ENCODE measurements at regions not wholly inside any gene's neighbourhood (a gene's known extent, or its start where the extent isn't known, plus 50 kb on each side); places are given as distances from the start of the nearest gene placed in this dataset.

DNA sequence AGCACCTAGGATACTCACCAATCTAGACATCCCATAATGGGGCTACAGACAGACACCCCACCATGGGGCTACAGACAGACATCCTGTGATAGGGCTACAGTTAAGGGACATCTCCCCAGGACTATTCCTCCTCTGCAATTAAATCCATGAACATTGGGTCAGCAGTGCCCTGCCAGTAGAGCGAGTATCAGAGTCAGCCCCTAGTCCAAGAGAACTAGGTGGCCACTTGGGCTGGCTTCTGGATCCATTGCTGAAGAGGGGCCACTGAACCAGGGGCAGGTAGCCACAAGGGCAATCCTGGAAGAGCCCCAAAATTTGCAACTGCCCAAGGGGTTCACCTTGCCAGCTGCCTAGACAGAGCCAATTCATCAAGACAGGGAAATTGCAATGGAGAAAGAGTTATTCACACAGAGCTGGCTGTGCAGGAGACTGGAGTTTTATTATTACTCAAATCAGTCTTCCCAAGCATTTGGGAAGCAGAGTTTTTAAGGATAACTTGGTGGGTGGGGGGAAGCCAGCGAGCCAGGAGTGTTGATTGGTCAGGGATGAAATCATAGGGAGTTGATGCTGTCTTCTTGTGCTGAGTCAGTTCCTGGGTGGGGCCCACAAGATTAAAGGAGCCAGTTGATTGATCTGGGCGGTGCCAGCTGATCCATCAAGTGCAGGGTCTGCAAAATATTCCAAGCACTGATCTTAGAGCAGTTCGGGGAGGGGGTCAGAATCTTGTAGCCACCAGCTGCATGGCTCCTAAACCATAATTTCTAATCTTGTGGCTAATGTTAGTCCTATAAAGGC is 170.2 kb upstream of the SMAD3 start:
- peaks cover 0 to 4% of the 10 kb centered on the region in 2 donors for H3K4me1 ChIP-seq
- DNase-seq (ENCODE audit: low spot score): peak; percentile 52

DNA sequence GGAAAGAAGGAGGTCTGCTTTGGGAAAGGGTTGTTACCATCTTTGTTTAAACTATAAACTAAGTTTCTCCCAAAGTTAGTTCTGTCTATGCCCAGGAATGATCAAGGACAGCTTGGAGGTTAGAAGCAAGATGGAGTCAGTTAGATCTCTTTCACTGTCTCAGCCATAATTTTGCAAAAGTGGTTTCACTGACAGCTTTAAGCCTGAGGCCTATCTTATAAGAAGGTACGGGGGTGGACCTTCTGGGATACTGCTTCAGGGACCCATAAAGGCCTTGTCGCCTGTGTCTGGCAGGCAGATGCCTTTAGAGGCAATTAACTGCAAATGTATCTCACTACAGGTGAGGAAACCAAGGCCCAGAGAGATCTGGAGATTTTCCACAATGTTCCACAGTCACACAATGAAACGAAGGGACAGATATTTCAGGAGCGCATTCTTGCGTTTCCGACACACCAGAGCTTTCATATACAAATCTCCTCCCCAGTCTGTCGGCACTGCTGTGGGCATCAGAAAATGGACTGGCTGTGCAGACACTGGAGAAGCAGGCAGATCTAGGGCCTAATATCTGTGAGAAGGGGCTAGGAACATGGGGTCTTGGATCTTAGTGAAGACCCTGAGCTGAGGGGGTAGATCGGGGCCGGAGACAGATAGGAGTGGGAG is 169.5 kb upstream of the SMAD3 start:
- no peak for DNase-seq (ENCODE audit: low spot score)
- Histone ChIP-seq H3K27ac (no peak overlapping the region), H3K36me3 (no peaks in the 10 kb centered on the region), H3K9me3 (no peaks in the 10 kb centered on the region), H3K4me1 (peaks cover 0 to 6% of the 10 kb centered on the region in 2 donors), H3K27me3 (no peaks in the 10 kb centered on the region), H3K4me3 (no peak overlapping the region)
- TF ChIP-seq, protein P1, sequence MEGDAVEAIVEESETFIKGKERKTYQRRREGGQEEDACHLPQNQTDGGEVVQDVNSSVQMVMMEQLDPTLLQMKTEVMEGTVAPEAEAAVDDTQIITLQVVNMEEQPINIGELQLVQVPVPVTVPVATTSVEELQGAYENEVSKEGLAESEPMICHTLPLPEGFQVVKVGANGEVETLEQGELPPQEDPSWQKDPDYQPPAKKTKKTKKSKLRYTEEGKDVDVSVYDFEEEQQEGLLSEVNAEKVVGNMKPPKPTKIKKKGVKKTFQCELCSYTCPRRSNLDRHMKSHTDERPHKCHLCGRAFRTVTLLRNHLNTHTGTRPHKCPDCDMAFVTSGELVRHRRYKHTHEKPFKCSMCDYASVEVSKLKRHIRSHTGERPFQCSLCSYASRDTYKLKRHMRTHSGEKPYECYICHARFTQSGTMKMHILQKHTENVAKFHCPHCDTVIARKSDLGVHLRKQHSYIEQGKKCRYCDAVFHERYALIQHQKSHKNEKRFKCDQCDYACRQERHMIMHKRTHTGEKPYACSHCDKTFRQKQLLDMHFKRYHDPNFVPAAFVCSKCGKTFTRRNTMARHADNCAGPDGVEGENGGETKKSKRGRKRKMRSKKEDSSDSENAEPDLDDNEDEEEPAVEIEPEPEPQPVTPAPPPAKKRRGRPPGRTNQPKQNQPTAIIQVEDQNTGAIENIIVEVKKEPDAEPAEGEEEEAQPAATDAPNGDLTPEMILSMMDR (IDR thresholded peaks at IDR 0.05): no peak

More for the DNA sequence above, 170.2 kb upstream of the SMAD3 start:
- TF ChIP-seq, protein P1 (IDR thresholded peaks at IDR 0.05): no peak
- Histone ChIP-seq H3K36me3 (no peaks in the 10 kb centered on the region), H3K27me3 (no peaks in the 10 kb centered on the region), H3K4me3 (no peak overlapping the region), H3K27ac (no peak overlapping the region), H3K9me3 (no peaks in the 10 kb centered on the region)

DNA sequence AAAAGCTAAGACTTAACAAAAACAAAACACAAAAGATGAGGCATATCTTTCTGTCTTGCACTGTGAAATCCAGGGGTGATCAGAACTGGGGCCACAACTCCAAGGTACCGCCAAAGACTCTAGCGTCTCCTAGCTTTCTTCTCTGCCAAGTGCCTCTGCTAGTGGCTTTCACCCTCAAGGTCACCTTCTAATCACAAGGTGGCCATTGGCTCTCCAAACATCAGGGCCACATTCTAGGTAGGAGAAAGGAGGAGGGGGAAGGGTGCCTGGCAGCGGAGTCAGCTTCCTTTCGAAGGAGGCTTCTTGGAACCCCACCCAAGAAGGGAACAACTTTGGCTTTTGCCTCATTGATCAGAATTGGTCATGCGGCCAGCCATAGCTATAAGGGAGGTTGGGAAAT is 168.8 kb upstream of the SMAD3 start:
- H3K27ac ChIP-seq: no peak overlapping the region
- H3K27me3 ChIP-seq: no peaks in the 10 kb centered on the region
- H3K4me1 ChIP-seq: peaks cover 0 to 12% of the 10 kb centered on the region in 2 donors
- DNase-seq (ENCODE audit: low spot score): no peak
- H3K4me3 ChIP-seq: no peak overlapping the region
- no peaks in the 10 kb centered on the region for H3K36me3 ChIP-seq
- TF ChIP-seq, protein P1 (IDR thresholded peaks at IDR 0.05): no peak
- no peaks in the 10 kb centered on the region for H3K9me3 ChIP-seq

DNA sequence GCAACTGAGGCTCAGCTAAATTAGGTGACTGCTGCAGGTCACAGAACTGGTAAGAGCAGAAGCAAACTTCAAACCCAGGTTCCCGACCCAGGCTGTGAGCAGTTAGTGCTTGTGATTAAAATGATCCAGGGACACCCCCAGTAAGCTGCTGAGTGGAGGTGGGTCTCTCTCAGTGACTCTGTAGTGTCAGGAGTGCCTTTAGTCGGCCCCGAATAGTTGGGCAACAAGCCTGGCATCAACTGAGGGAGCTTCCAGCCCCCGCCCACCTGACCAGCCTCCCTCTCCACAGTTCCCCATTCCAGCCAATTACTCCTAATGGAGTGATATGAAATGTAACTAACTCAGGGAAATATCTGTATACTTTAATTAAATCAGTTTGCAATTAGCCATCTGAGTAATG is 168.0 kb upstream of the SMAD3 start:
- no peak for DNase-seq (ENCODE audit: low spot score)
- Histone ChIP-seq H3K27me3 (no peaks in the 10 kb centered on the region), H3K36me3 (no peaks in the 10 kb centered on the region), H3K4me1 (peaks cover 0 to 14% of the 10 kb centered on the region in 2 donors), H3K27ac (no peak overlapping the region), H3K4me3 (no peak overlapping the region), H3K9me3 (no peaks in the 10 kb centered on the region)
- TF ChIP-seq, protein P1 (IDR thresholded peaks at IDR 0.05): no peak

DNA sequence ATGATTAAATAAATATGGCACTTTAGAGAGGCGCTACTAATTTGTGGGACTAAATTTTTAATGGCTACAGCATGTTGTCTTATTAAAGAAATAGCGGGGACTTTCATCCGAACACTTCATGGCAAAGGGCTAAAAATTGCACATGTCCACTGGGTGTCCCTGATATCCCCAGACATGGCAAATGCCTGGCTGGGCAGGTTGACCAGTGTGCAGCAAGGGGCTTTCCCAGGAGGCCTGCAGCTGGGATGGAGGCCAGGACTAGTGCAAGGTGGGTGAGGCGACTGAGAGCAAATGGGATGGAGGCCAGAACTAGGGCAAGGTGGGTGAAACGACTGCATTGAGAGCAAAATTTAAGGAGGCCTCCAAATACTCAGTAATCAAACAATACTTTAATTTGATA is 167.4 kb upstream of the SMAD3 start:
- Histone ChIP-seq H3K36me3 (no peaks in the 10 kb centered on the region), H3K9me3 (no peaks in the 10 kb centered on the region), H3K27ac (no peak overlapping the region), H3K4me1 (peaks cover 0 to 14% of the 10 kb centered on the region in 2 donors), H3K27me3 (no peaks in the 10 kb centered on the region), H3K4me3 (no peak overlapping the region)
- TF ChIP-seq, protein P1 (IDR thresholded peaks at IDR 0.05): no peak
- no peak for DNase-seq (ENCODE audit: low spot score)
